Right cardiac atrium (tissue), 5 donors: ENCODE measurements at regions not wholly inside any gene's neighbourhood (a gene's known extent, or its start where the extent isn't known, plus 50 kb on each side); places are given as distances from the start of the nearest gene placed in this dataset.

Experiments used
- ATAC-seq, 2 donors: fragments of 200-7000 bp; cut with Tn5 transposase; one replicate each; pipeline versions ENCODE4 v1.8.0 to v1.9.1; 2020; ENCODE audit warnings: moderate library complexity in 2 of 2, mild to moderate bottlenecking in 1 of 2
- DNase-seq, 3 donors: peaks; one replicate each; pipeline ENCODE4 v3.0.0-alpha.2; 2020
- H3K27ac ChIP-seq: one replicate; pipeline ENCODE4 v1.5.1; 2013; ENCODE audit warnings: mild to moderate bottlenecking, low read length, control low read depth, moderate library complexity
- H3K27me3 ChIP-seq: one replicate; pipeline ENCODE4 v1.6.1; 2013; ENCODE audit not compliant: control insufficient read depth, insufficient read depth
- H3K4me1 ChIP-seq: one replicate; pipeline ENCODE4 v1.6.1; 2013; ENCODE audit warnings: low read length; ENCODE audit not compliant: control insufficient read depth, insufficient read depth
- H3K4me3 ChIP-seq: one replicate; pipeline ENCODE4 v1.5.1; 2013; ENCODE audit warnings: low read length, control low read depth
- H3K9me3 ChIP-seq: one replicate; pipeline ENCODE4 v1.6.1; 2013; ENCODE audit warnings: low read length; ENCODE audit not compliant: control insufficient read depth
- WGBS: extraction: QIAGEN DNeasy Blood & Tissue Kit; methylation state at CpG from one replicate; pipeline ENCODE4 v1.1.7; 2013; 5-methylcytosine and 5-hydroxymethylcytosine counted together
- intact Hi-C, 4 donors: fragments of 100-400 bp; cut with DNase I; formaldehyde crosslinking; loops; one replicate each; pipeline versions ENCODE4 v1.11.0 to v1.14.0; 2022 to 2023
- donor health status: healthy with polysubstance abuse.
- donor health status: DM: no; HTN: yes; CAD: no.
- donor health status: DM: no; HTN: no; CAD: no.
- donor health status: DM: no; HTN: yes; CAD: no; lungs with severe emphysema.
- donor health status: DM: yes; HTN: yes; CAD: no.

- DNase-seq (no peak), ATAC-seq (no peak)
- intact Hi-C loops = no loop called here
- H3K27ac ChIP-seq = no peak overlapping the region
- no peaks in the 10 kb centered on the region for H3K9me3 ChIP-seq
- no peaks in the 10 kb centered on the region for H3K27me3 ChIP-seq
- no peaks in the 10 kb centered on the region for H3K4me1 ChIP-seq
- 73% methylated on average over 2 of the region's 2 CpGs for WGBS
- H3K4me3 ChIP-seq = no peak overlapping the region
Measured at GRCh38 chr10:58970160-58970915, 206.1 kb upstream of the PHYHIPL start.

- ATAC-seq (no peak), DNase-seq (no peak)
- Histone ChIP-seq H3K27ac (no peak overlapping the region), H3K9me3 (no peaks in the 10 kb centered on the region), H3K27me3 (no peaks in the 10 kb centered on the region), H3K4me3 (no peak overlapping the region), H3K4me1 (no peaks in the 10 kb centered on the region)
- intact Hi-C loops = no loop called here
Measured at GRCh38 chr10:58971211-58971610, 205.2 kb upstream of the PHYHIPL start.

GRCh38 chr10:58971796-58972491, 204.5 kb upstream of the PHYHIPL start:
- Histone ChIP-seq H3K4me1 (no peaks in the 10 kb centered on the region), H3K27ac (no peak overlapping the region), H3K9me3 (no peaks in the 10 kb centered on the region), H3K27me3 (no peaks in the 10 kb centered on the region), H3K4me3 (no peak overlapping the region)
- intact Hi-C loops = no loop called here
- DNase-seq (no peak), ATAC-seq (no peak)
- WGBS = 69% methylated on average over 2 of the region's 2 CpGs

GRCh38 chr10:58972576-58973234, 203.7 kb upstream of the PHYHIPL start:
- no peak for DNase-seq
- WGBS = 73% methylated on average over 2 of the region's 2 CpGs
- Histone ChIP-seq H3K4me1 (no peaks in the 10 kb centered on the region), H3K27ac (no peak overlapping the region), H3K9me3 (no peaks in the 10 kb centered on the region), H3K4me3 (no peak overlapping the region), H3K27me3 (no peaks in the 10 kb centered on the region)
- no peak for ATAC-seq
- intact Hi-C loops = no loop called here

- intact Hi-C loops = no loop called here
- no peaks in the 10 kb centered on the region for H3K4me1 ChIP-seq
- ATAC-seq (no peak), DNase-seq (no peak)
- no peaks in the 10 kb centered on the region for H3K9me3 ChIP-seq
- H3K27ac ChIP-seq = no peak overlapping the region
- no peak overlapping the region for H3K4me3 ChIP-seq
- no peaks in the 10 kb centered on the region for H3K27me3 ChIP-seq
- 86% methylated on average over 2 of the region's 2 CpGs for WGBS
Measured at GRCh38 chr10:58973235-58973595, 203.2 kb upstream of the PHYHIPL start.

- 45% methylated on average over 1 of the region's 1 CpG for WGBS
- Histone ChIP-seq H3K4me1 (no peaks in the 10 kb centered on the region), H3K27ac (no peak overlapping the region), H3K4me3 (no peak overlapping the region), H3K9me3 (no peaks in the 10 kb centered on the region), H3K27me3 (no peaks in the 10 kb centered on the region)
- ATAC-seq (no peak), DNase-seq (peak in 1 of 3 donors; percentile 39)
- intact Hi-C loops = no loop called here
Measured at GRCh38 chr10:58976254-58976653, 200.2 kb upstream of the PHYHIPL start.

- DNase-seq (no peak), ATAC-seq (no peak)
- WGBS = 49% methylated on average over 3 of the region's 3 CpGs
- Histone ChIP-seq H3K4me3 (no peak overlapping the region), H3K9me3 (no peaks in the 10 kb centered on the region), H3K4me1 (no peaks in the 10 kb centered on the region), H3K27me3 (no peaks in the 10 kb centered on the region), H3K27ac (no peak overlapping the region)
- intact Hi-C loops = no loop called here
Measured at GRCh38 chr10:58979711-58980110, 196.7 kb upstream of the PHYHIPL start.

- DNase-seq = no peak
- Histone ChIP-seq H3K27ac (no peak overlapping the region), H3K27me3 (no peaks in the 10 kb centered on the region), H3K9me3 (no peaks in the 10 kb centered on the region), H3K4me1 (no peaks in the 10 kb centered on the region), H3K4me3 (no peak overlapping the region)
- ATAC-seq = no peak
- WGBS = 88% methylated on average over 6 of the region's 6 CpGs
- intact Hi-C loops = no loop called here
Measured at GRCh38 chr10:58980826-58981415, 195.5 kb upstream of the PHYHIPL start.

- WGBS = 70% methylated on average over 6 of the region's 6 CpGs
Measured at GRCh38 chr10:58981846-58982245, 194.6 kb upstream of the PHYHIPL start.

GRCh38 chr10:58982470-58983239, 193.8 kb upstream of the PHYHIPL start:
- Histone ChIP-seq H3K4me3 (no peak overlapping the region), H3K9me3 (no peaks in the 10 kb centered on the region), H3K27me3 (no peaks in the 10 kb centered on the region), H3K27ac (no peak overlapping the region), H3K4me1 (no peaks in the 10 kb centered on the region)
- no peak for DNase-seq
- WGBS = 82% methylated on average over 3 of the region's 3 CpGs
- intact Hi-C loops = no loop called here
- ATAC-seq = peak; percentile 72 to 91

More at GRCh38 chr10:58981846-58982245, 194.6 kb upstream of the PHYHIPL start:
- DNase-seq = no peak
- Histone ChIP-seq H3K27ac (no peak overlapping the region), H3K27me3 (no peaks in the 10 kb centered on the region), H3K4me3 (no peak overlapping the region), H3K9me3 (no peaks in the 10 kb centered on the region), H3K4me1 (no peaks in the 10 kb centered on the region)
- intact Hi-C loops = no loop called here
- ATAC-seq = peak in 1 of 2 donors; percentile 46
